HepG2 (cell line): ENCODE measurements at regions not wholly inside any gene's neighbourhood (a gene's known extent, or its start where the extent isn't known, plus 50 kb on each side); places are given as distances from the start of the nearest gene placed in this dataset.

Experiments used
- DPF2 ChIP-seq: sonication (generic); formaldehyde crosslinking; IDR thresholded peaks from 2 replicates; pipeline ENCODE4 v1.4.0; 2020; ENCODE audit warnings: mild to moderate bottlenecking, low read depth, missing genetic modification reagents, borderline replicate concordance
- ELF3 ChIP-seq: IDR thresholded peaks from 2 replicates; pipeline ENCODE4 v1.6.1; 2016; ENCODE audit warnings: missing genetic modification reagents, missing compliant biosample characterization
- ETS1 ChIP-seq: sonication (generic); formaldehyde crosslinking; IDR thresholded peaks from 2 replicates; pipeline ENCODE4 v1.4.0; 2020; ENCODE audit warnings: missing genetic modification reagents
- HOMEZ ChIP-seq: IDR thresholded peaks from 2 replicates; pipeline ENCODE4 v1.6.1; 2016; ENCODE audit warnings: low read depth
- MAFK ChIP-seq, 2 experiments: IDR thresholded peaks in 1 of 2; conservative IDR thresholded peaks in 1 of 2; 2 replicates each; pipeline ENCODE4 v1.6.1; 2011; ENCODE audit warnings: improper control_type of control experiment in 2 of 2, low read length in 2 of 2
- MED1 ChIP-seq: sonication (generic); formaldehyde crosslinking; IDR thresholded peaks from 2 replicates; pipeline ENCODE4 v1.4.0; 2020; ENCODE audit warnings: missing genetic modification reagents
- MIXL1 ChIP-seq: IDR thresholded peaks from 2 replicates; pipeline ENCODE4 v1.6.1; 2016
- MLX ChIP-seq: IDR thresholded peaks from 2 replicates; pipeline ENCODE4 v1.6.1; 2016
- MTERF4 ChIP-seq: sonication (generic); formaldehyde crosslinking; IDR thresholded peaks from 2 replicates; pipeline ENCODE4 v1.8.0; 2023; ENCODE audit warnings: mild to moderate bottlenecking, missing genetic modification reagents
- PAX8 ChIP-seq: sonication (generic); formaldehyde crosslinking; IDR thresholded peaks from 2 replicates; pipeline ENCODE4 v1.8.0; 2022; ENCODE audit warnings: mild to moderate bottlenecking, missing genetic modification reagents, borderline replicate concordance
- PRPF4 ChIP-seq: fragments of 200-400 bp; formaldehyde crosslinking; IDR thresholded peaks from 2 replicates; pipeline ENCODE4 v1.6.1; 2016; ENCODE audit warnings: low read length, low read depth; ENCODE audit not compliant: poor library complexity, severe bottlenecking
- SMARCC2 ChIP-seq: fragments of 450-650 bp; IDR thresholded peaks from 2 replicates; pipeline ENCODE4 v1.6.1; 2017; ENCODE audit warnings: antibody characterized with exemption, mild to moderate bottlenecking
- SRSF9 ChIP-seq: fragments of 200-400 bp; formaldehyde crosslinking; IDR thresholded peaks from 2 replicates; pipeline ENCODE4 v1.6.1; 2018; ENCODE audit warnings: borderline replicate concordance, mild to moderate bottlenecking, low read depth, low read length; ENCODE audit not compliant: insufficient read depth, poor library complexity, severe bottlenecking
- ZBED4 ChIP-seq: sonication (generic); formaldehyde crosslinking; IDR thresholded peaks from 2 replicates; pipeline ENCODE4 v1.4.0; 2020; ENCODE audit warnings: missing genetic modification reagents, borderline replicate concordance
- ZMYM3 ChIP-seq: sonication (generic); formaldehyde crosslinking; IDR thresholded peaks from 2 replicates; pipeline ENCODE4 v1.5.1; 2020; ENCODE audit warnings: mild to moderate bottlenecking, missing genetic modification reagents
- ZNF44 ChIP-seq: sonication (generic); formaldehyde crosslinking; IDR thresholded peaks from 2 replicates; pipeline ENCODE4 v1.5.1; 2020; ENCODE audit warnings: mild to moderate bottlenecking, missing genetic modification reagents
- ZNF709 ChIP-seq: sonication (generic); formaldehyde crosslinking; IDR thresholded peaks from 2 replicates; pipeline ENCODE4 v1.5.0; 2020; ENCODE audit warnings: mild to moderate bottlenecking, missing genetic modification reagents
- ZNF766 ChIP-seq: sonication (generic); formaldehyde crosslinking; IDR thresholded peaks from 2 replicates; pipeline ENCODE4 v1.5.0; 2020; ENCODE audit warnings: missing genetic modification reagents, borderline replicate concordance
- TF ChIP-seq, protein P1 (sequence below): sonication (generic); formaldehyde crosslinking; IDR thresholded peaks from 2 replicates; pipeline ENCODE4 v1.8.0; 2022; ENCODE audit warnings: mild to moderate bottlenecking, missing genetic modification reagents, borderline replicate concordance

- TF ChIP-seq ETS1 (CRISPR knock-in tag): no peak
- peak; percentile 24 to 42; a peak in 1 of 4 replicates for TF ChIP-seq MAFK (conservative IDR thresholded peaks at IDR 0.05 in 1 of 2, IDR thresholded peaks at IDR 0.05 in 1 of 2; ENCODE audit: low read length in 2 of 2)
- no peak for TF ChIP-seq ZNF709 (CRISPR knock-in tag)
- peak; percentile 28; the same call in 1 of the 2 replicates for TF ChIP-seq ZMYM3 (CRISPR knock-in tag)
- no peak for TF ChIP-seq PAX8 (CRISPR knock-in tag)
- 0 out of 2 replicates have a peak, but pooled peaks have one; percentile 43 for TF ChIP-seq ZBED4 (CRISPR knock-in tag)
- TF ChIP-seq PRPF4: no peak
- no peak for TF ChIP-seq ZNF44
- no peak for TF ChIP-seq MTERF4 (CRISPR knock-in tag)
- peak; percentile 47 for TF ChIP-seq HOMEZ (CRISPR knock-in tag)
- peak; percentile 97 for TF ChIP-seq ELF3 (CRISPR knock-in tag)
- TF ChIP-seq MIXL1 (CRISPR knock-in tag): no peak
- no peak for TF ChIP-seq SMARCC2
- peak; percentile 44; the same call in 1 of the 2 replicates for TF ChIP-seq DPF2
- peak; percentile 74 for TF ChIP-seq MED1 (CRISPR knock-in tag)
- peak; percentile 30; the same call in 1 of the 2 replicates for TF ChIP-seq MLX
- TF ChIP-seq, protein P1, sequence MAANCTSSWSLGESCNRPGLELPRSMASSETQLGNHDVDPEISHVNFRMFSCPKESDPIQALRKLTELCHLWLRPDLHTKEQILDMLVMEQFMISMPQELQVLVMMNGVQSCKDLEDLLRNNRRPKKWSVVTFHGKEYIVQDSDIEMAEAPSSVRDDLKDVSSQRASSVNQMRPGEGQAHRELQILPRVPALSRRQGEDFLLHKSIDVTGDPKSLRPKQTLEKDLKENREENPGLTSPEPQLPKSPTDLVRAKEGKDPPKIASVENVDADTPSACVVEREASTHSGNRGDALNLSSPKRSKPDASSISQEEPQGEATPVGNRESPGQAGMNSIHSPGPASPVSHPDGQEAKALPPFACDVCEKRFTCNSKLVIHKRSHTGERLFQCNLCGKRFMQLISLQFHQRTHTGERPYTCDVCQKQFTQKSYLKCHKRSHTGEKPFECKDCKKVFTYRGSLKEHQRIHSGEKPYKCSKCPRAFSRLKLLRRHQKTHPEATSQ: peak; percentile 39; the same call in 1 of the 2 replicates
- TF ChIP-seq SRSF9: no peak
- no peak for TF ChIP-seq ZNF766 (CRISPR knock-in tag)
Observed at GRCh38 chr17:68733241-68734176, 132.3 kb upstream of the FAM20A start (continued).
